Uterus (tissue), 3 donors: ENCODE measurements at regions not wholly inside any gene's neighbourhood (a gene's known extent, or its start where the extent isn't known, plus 50 kb on each side); places are given as distances from the start of the nearest gene placed in this dataset.
"Not testable (repeated sequence)": the region's sequence is repeated elsewhere in the genome, so short reads cannot be mapped to it uniquely, and the experiment has no call there.

ENCODE experiments used
- DNase-seq, 2 donors: peaks; one replicate each; pipeline ENCODE4 v3.0.0-alpha.2; 2019 to 2020
- H3K27ac ChIP-seq, 2 donors: fragments of 200-600 bp; sonication (generic); 1 replicate in 1 of 2; 2 replicates in 1 of 2; pipeline ENCODE4 v1.5.1; 2016 to 2018
- H3K27me3 ChIP-seq, 2 donors: fragments of 200-600 bp; sonication (generic); one replicate each; pipeline ENCODE4 v1.5.1; 2018 to 2019; ENCODE audit warnings: control low read depth in 1 of 2
- H3K36me3 ChIP-seq, 2 donors: fragments of 200-600 bp; sonication (generic); one replicate each; pipeline ENCODE4 v1.5.1; 2019; ENCODE audit warnings: control low read depth in 1 of 2
- H3K4me1 ChIP-seq, 2 donors: fragments of 200-600 bp; sonication (generic); one replicate each; pipeline ENCODE4 v1.5.1; 2018 to 2019; ENCODE audit warnings: control low read depth in 1 of 2
- H3K4me3 ChIP-seq, 2 donors: fragments of 200-600 bp; sonication (generic); 1 replicate in 1 of 2; 2 replicates in 1 of 2; pipeline ENCODE4 v1.5.1; 2018 to 2019; ENCODE audit warnings: mild to moderate bottlenecking in 1 of 2
- H3K9me3 ChIP-seq, 2 donors: fragments of 200-600 bp; sonication (generic); one replicate each; pipeline ENCODE4 v1.5.1; 2019; ENCODE audit warnings: control low read depth in 1 of 2
- POLR2A ChIP-seq, 2 donors: fragments of 450-650 bp; IDR thresholded peaks; one replicate each; pipeline ENCODE4 v1.6.1; 2016; ENCODE audit warnings: antibody characterized with exemption in 2 of 2, mild to moderate bottlenecking in 1 of 2, moderate library complexity in 1 of 2
- intact Hi-C: fragments of 100-400 bp; cut with DNase I; formaldehyde crosslinking; loops from one replicate; pipeline ENCODE4 v1.15.1; 2023; ENCODE audit warnings: low total_unique reads
- TF ChIP-seq, protein P1 (sequence below), 4 experiments: fragments of 200-600 bp in 2 of 4; fragments of 450-650 bp in 2 of 4; sonication (generic) in 2 of 4; IDR thresholded peaks; one replicate each; pipeline ENCODE4 v1.5.1; 2016 to 2019; ENCODE audit warnings: antibody characterized with exemption in 4 of 4, mild to moderate bottlenecking in 2 of 4, moderate library complexity in 1 of 4
- donor health status: DM: yes; HTN: yes; CAD: no.

DNA sequence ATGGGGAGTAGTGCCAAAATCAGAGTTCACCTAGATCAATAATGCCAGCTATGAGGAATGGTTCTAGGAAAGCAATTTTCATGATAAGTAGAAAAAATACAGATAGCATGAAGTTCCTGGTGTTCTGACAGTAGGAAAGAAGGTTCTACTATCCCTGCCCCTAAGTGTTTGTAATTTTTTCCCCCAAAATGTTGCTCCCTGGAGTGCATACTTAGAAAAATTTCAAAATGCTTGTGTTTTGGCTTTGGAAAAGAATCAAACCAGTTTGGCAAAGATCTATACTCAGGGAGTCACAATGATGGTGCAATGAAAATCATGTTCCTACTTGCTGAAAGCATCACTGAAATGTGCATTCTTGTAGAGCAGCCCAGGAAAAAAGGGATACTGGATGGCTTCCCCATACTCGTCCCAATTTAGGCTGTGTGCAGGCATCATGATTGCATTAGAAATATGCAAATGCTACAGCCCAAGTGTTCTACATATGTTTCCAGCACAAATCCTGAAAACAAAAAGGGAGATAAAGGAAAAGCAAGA is 74.7 kb downstream of the LPAR4 start:
- Histone ChIP-seq H3K36me3 (no peaks in the 10 kb centered on the region), H3K4me1 (no peaks in the 10 kb centered on the region), H3K4me3 (no peak overlapping the region), H3K9me3 (no peaks in the 10 kb centered on the region), H3K27ac (no peak overlapping the region), H3K27me3 (no peaks in the 10 kb centered on the region)
- DNase-seq: no peak
- no peak for TF ChIP-seq POLR2A (IDR thresholded peaks at IDR 0.05)
- TF ChIP-seq, protein P1, sequence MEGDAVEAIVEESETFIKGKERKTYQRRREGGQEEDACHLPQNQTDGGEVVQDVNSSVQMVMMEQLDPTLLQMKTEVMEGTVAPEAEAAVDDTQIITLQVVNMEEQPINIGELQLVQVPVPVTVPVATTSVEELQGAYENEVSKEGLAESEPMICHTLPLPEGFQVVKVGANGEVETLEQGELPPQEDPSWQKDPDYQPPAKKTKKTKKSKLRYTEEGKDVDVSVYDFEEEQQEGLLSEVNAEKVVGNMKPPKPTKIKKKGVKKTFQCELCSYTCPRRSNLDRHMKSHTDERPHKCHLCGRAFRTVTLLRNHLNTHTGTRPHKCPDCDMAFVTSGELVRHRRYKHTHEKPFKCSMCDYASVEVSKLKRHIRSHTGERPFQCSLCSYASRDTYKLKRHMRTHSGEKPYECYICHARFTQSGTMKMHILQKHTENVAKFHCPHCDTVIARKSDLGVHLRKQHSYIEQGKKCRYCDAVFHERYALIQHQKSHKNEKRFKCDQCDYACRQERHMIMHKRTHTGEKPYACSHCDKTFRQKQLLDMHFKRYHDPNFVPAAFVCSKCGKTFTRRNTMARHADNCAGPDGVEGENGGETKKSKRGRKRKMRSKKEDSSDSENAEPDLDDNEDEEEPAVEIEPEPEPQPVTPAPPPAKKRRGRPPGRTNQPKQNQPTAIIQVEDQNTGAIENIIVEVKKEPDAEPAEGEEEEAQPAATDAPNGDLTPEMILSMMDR (IDR thresholded peaks at IDR 0.05): no peak
- intact Hi-C loops: no loop called here

DNA sequence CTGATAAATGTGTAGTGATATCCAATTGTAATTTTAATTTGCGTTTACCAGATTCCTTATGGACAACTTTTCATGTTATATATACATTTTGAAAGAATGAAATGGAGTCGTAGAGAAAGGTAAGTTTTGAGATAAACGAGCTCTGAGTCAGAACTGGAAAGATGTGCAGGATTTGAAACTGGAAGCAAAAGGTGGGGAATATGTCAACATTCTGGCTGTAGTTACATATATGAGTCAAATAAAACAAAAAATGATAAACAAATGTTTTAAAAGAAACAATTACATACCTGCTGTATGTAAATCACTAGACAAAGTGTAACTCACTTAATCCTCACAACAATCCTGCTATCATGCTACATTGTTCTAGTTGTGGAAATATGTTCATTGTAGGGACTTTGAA is 84.0 kb downstream of the LPAR4 start:
- TF ChIP-seq, protein P1 (IDR thresholded peaks at IDR 0.05): no peak
- no peak for TF ChIP-seq POLR2A (IDR thresholded peaks at IDR 0.05)
- Histone ChIP-seq H3K4me3 (no peak overlapping the region), H3K27me3 (no peaks in the 10 kb centered on the region), H3K9me3 (no peaks in the 10 kb centered on the region), H3K27ac (no peak overlapping the region), H3K4me1 (no peaks in the 10 kb centered on the region), H3K36me3 (no peaks in the 10 kb centered on the region)
- no peak for DNase-seq
- intact Hi-C loops: no loop called here

DNA sequence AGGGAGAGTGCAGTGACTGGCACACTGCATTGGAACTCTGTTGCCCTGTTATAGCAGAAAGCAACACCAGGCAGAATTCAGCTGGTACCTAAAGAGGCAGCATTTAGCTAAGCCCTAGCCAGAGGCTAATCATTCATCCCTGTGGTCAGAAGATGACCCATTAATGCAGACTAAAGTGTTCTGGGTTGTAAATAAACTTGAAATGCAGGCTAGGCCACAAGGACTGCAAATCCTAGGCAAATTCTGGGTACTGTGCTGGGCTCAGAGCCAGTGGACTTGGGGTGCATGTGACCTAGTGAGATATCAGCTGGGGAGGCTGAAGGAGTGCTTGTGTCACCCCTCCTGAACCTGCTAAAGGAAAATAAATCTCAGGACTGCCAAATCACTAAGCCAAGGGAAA is 91.2 kb downstream of the LPAR4 start:
- H3K4me3 ChIP-seq: no peak overlapping the region
- H3K27ac ChIP-seq: no peak overlapping the region
- TF ChIP-seq POLR2A (IDR thresholded peaks at IDR 0.05): no peak
- TF ChIP-seq, protein P1 (IDR thresholded peaks at IDR 0.05): no peak
- no peaks in the 10 kb centered on the region for H3K27me3 ChIP-seq
- H3K36me3 ChIP-seq: no peaks in the 10 kb centered on the region
- H3K9me3 ChIP-seq: no peaks in the 10 kb centered on the region
- H3K4me1 ChIP-seq: no peaks in the 10 kb centered on the region
- no peak for DNase-seq
- intact Hi-C loops: no loop called here

DNA sequence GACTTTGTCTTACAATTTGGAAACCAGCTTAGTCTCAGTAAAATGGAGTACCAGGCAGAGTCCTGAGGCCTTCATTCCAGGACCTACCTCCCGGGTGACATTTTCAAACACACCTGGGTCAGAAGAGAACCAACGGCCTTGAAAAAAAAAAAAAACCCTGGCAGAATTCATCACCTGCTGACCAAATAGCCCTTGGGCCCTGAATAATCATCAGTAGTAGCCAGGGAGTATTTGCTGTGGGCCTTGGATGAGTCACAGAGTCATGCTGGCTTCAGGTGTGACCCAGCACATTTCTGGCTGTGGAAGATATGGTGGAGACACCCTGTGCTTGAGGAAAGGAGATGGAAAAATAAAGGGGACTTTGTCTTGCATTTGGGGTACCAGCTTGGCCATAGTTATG is 92.2 kb downstream of the LPAR4 start:
- H3K4me3 ChIP-seq: no peak overlapping the region
- no peak overlapping the region for H3K27ac ChIP-seq
- no peak for DNase-seq
- no peaks in the 10 kb centered on the region for H3K9me3 ChIP-seq
- no peaks in the 10 kb centered on the region for H3K36me3 ChIP-seq
- no peaks in the 10 kb centered on the region for H3K4me1 ChIP-seq
- TF ChIP-seq POLR2A (IDR thresholded peaks at IDR 0.05): no peak
- TF ChIP-seq, protein P1 (IDR thresholded peaks at IDR 0.05): no peak
- H3K27me3 ChIP-seq: no peaks in the 10 kb centered on the region
- intact Hi-C loops: no loop called here

DNA sequence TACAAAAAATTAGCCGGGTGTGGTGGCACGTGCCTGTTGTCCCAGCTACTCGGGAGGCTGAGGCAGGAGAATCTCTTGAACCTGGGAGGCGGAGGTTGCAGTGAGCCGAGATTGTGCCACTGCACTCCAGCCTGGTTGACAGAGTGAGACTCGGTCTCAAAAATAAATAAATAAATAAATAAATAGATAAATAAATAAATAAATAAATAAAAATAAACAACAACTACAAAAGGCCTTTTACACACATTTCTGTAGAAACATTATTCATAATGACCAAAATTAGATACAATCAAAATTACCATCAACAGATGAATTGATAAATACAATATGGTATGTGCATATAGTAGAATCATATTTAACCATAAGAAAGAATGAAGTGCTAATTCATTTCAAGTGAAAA is 96.7 kb downstream of the LPAR4 start:
- not testable (repeated sequence) for H3K9me3 ChIP-seq

DNA sequence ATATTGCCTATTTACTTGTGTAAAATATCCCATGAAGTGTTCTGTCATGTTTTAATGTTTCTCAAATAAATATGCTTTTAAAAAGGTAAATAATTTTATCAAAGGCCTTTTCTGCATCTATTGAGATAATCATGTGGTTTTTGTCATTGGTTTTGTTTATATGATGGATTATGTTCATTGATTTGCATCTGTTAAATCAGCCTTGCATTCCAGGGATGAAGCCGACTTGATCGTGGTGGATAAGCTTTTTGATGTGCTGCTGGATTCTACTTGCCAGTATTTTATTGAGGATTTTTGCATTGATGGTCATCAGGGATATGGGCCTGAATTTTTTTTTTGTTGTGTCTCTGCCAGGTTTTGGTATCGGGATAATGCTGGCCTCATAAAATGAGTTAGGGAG is 63.9 kb upstream of the P2RY10 start:
- H3K4me3 ChIP-seq, H3K27me3 ChIP-seq, H3K27ac ChIP-seq, intact Hi-C loops, H3K4me1 ChIP-seq, H3K9me3 ChIP-seq, DNase-seq, H3K36me3 ChIP-seq: not testable (repeated sequence)

More for the DNA sequence above, 96.7 kb downstream of the LPAR4 start:
- H3K27me3 ChIP-seq, H3K4me3 ChIP-seq, DNase-seq, intact Hi-C loops, H3K4me1 ChIP-seq, H3K27ac ChIP-seq, H3K36me3 ChIP-seq: not testable (repeated sequence)
